ENCODE measurements at regions not wholly inside any gene's neighbourhood (a gene's known extent, or its start where the extent isn't known, plus 50 kb on each side); places are given as distances from the start of the nearest gene placed in this dataset.

- TF ChIP-seq MLLT1 (IDR thresholded peaks at IDR 0.05) (no peak), REST (IDR thresholded peaks at IDR 0.05; ENCODE audit: borderline replicate concordance) (no peak), REST (CRISPR knock-in tag; IDR thresholded peaks at IDR 0.05; ENCODE audit: low read depth) (no peak), HCFC1 (IDR thresholded peaks at IDR 0.05; ENCODE audit: low read depth, low read length) (no peak), CTCF (IDR thresholded peaks at IDR 0.05 in 2 of 3, conservative IDR thresholded peaks at IDR 0.05 in 1 of 3; ENCODE audit: insufficient read depth in 2 of 3, low read depth in 1 of 3, low read length in 3 of 3) (no peak), ZNF586 (CRISPR knock-in tag; conservative IDR thresholded peaks at IDR 0.05) (no peak), ZNF311 (CRISPR knock-in tag; IDR thresholded peaks at IDR 0.05) (no peak), ZBTB34 (CRISPR knock-in tag; IDR thresholded peaks at IDR 0.05) (no peak), SIN3A (IDR thresholded peaks at IDR 0.05; ENCODE audit: borderline replicate concordance in 2 of 2, control insufficient read depth in 1 of 2, low read depth in 2 of 2, low read length in 2 of 2) (no peak), JUNB (CRISPR knock-in tag; conservative IDR thresholded peaks at IDR 0.05) (no peak), CEBPB (tag; IDR thresholded peaks at IDR 0.05) (no peak), POLR2A (conservative IDR thresholded peaks at IDR 0.05) (no peak), IRF2 (CRISPR knock-in tag; IDR thresholded peaks at IDR 0.05) (no peak), RAD51 (IDR thresholded peaks at IDR 0.05; ENCODE audit: borderline replicate concordance, low read depth) (no peak)
Observed at GRCh38 chr12:131309700-131310099, 356.0 kb downstream of the ADGRD1 start.
